ENCODE measurements at regions not wholly inside any gene's neighbourhood (a gene's known extent, or its start where the extent isn't known, plus 50 kb on each side); places are given as distances from the start of the nearest gene placed in this dataset.

DNA sequence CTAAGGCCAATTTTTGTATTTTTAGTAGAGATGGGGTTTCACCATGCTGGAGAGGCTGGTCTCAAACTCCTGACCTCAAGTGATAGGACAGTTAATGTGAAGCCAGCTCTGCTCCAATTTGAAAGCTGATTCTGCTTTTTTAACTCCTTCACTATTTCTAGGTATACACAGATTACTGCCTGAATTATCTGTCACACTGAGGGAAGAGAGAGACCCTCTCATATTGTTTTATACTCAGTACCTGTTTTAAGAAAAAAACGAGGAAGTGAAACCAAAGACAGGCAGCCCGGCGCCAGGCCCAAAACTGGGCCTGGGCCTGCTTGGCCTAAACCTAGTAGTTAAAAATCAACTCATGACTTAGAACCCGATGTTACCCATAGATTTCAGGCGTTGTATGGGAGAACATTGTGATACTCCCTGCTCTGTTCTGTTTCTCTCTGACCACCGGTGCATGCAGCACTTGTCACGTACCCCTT is 1601.5 kb upstream of the PCDH10 start:
- TF ChIP-seq, protein P1, sequence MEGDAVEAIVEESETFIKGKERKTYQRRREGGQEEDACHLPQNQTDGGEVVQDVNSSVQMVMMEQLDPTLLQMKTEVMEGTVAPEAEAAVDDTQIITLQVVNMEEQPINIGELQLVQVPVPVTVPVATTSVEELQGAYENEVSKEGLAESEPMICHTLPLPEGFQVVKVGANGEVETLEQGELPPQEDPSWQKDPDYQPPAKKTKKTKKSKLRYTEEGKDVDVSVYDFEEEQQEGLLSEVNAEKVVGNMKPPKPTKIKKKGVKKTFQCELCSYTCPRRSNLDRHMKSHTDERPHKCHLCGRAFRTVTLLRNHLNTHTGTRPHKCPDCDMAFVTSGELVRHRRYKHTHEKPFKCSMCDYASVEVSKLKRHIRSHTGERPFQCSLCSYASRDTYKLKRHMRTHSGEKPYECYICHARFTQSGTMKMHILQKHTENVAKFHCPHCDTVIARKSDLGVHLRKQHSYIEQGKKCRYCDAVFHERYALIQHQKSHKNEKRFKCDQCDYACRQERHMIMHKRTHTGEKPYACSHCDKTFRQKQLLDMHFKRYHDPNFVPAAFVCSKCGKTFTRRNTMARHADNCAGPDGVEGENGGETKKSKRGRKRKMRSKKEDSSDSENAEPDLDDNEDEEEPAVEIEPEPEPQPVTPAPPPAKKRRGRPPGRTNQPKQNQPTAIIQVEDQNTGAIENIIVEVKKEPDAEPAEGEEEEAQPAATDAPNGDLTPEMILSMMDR (IDR thresholded peaks at IDR 0.05) = no peak
- no peak for TF ChIP-seq POLR2A (IDR thresholded peaks at IDR 0.05)
